ENCODE measurements at regions not wholly inside any gene's neighbourhood (a gene's known extent, or its start where the extent isn't known, plus 50 kb on each side); places are given as distances from the start of the nearest gene placed in this dataset.

GRCh38 chr11:134503596-134503995 is 91.6 kb upstream of the B3GAT1 start:
- no peaks in the 10 kb centered on the region for H3K79me2 ChIP-seq (ENCODE audit: insufficient read depth, low read length)
- ATAC-seq, result no peak
- H4K20me1 ChIP-seq (ENCODE audit: insufficient read depth, low read length), result no peaks in the 10 kb centered on the region
- no peak overlapping the region for H3K9ac ChIP-seq (ENCODE audit: insufficient read depth, low read depth, low read length)
- no peaks in the 10 kb centered on the region for H3K4me1 ChIP-seq (ENCODE audit: insufficient read depth, low read length)
- in situ Hi-C loops (cut with HindIII; ENCODE audit: extremely low pct_ligation_motif_present, low pct_unique_long_range_greater_than_20kb), result no loop called here
- H2AFZ ChIP-seq (ENCODE audit: low read length), result no peak overlapping the region
- CTCF ChIA-PET (ENCODE audit: low intra/inter-chr PET ratio, low total read pairs), result no interaction called here
- POLR2A ChIA-PET, result no interaction called here
- no peaks in the 10 kb centered on the region for H3K9me3 ChIP-seq (ENCODE audit: low read length)
- no peak for TF ChIP-seq ZBTB7A (CRISPR knock-in tag; IDR thresholded peaks at IDR 0.05)
- no peak for TF ChIP-seq TARDBP (CRISPR knock-in tag; IDR thresholded peaks at IDR 0.05)
- TF ChIP-seq ZNF678 (CRISPR knock-in tag; IDR thresholded peaks at IDR 0.05), result no peak
- TF ChIP-seq PRDM4 (CRISPR knock-in tag; IDR thresholded peaks at IDR 0.05; ENCODE audit: borderline replicate concordance), result no peak
- TF ChIP-seq HOXA5 (CRISPR knock-in tag; IDR thresholded peaks at IDR 0.05), result no peak
- TF ChIP-seq ZNF230 (CRISPR knock-in tag; IDR thresholded peaks at IDR 0.05), result no peak
- TF ChIP-seq TAF15 (IDR thresholded peaks at IDR 0.05; ENCODE audit: low read depth, low read length, poor library complexity, severe bottlenecking), result no peak
- TF ChIP-seq NFIB (CRISPR knock-in tag; IDR thresholded peaks at IDR 0.05; ENCODE audit: borderline replicate concordance), result no peak
- no peak for TF ChIP-seq ZNF251 (CRISPR knock-in tag; IDR thresholded peaks at IDR 0.05)
- TF ChIP-seq, protein P1, sequence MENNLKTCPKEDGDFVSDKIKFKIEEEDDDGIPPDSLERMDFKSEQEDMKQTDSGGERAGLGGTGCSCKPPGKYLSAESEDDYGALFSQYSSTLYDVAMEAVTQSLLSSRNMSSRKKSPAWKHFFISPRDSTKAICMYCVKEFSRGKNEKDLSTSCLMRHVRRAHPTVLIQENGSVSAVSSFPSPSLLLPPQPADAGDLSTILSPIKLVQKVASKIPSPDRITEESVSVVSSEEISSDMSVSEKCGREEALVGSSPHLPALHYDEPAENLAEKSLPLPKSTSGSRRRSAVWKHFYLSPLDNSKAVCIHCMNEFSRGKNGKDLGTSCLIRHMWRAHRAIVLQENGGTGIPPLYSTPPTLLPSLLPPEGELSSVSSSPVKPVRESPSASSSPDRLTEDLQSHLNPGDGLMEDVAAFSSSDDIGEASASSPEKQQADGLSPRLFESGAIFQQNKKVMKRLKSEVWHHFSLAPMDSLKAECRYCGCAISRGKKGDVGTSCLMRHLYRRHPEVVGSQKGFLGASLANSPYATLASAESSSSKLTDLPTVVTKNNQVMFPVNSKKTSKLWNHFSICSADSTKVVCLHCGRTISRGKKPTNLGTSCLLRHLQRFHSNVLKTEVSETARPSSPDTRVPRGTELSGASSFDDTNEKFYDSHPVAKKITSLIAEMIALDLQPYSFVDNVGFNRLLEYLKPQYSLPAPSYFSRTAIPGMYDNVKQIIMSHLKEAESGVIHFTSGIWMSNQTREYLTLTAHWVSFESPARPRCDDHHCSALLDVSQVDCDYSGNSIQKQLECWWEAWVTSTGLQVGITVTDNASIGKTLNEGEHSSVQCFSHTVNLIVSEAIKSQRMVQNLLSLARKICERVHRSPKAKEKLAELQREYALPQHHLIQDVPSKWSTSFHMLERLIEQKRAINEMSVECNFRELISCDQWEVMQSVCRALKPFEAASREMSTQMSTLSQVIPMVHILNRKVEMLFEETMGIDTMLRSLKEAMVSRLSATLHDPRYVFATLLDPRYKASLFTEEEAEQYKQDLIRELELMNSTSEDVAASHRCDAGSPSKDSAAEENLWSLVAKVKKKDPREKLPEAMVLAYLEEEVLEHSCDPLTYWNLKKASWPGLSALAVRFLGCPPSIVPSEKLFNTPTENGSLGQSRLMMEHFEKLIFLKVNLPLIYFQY (CRISPR knock-in tag; IDR thresholded peaks at IDR 0.05; ENCODE audit: borderline replicate concordance), result no peak
- TF ChIP-seq NAIF1 (CRISPR knock-in tag; IDR thresholded peaks at IDR 0.05; ENCODE audit: borderline replicate concordance), result no peak
- H3K36me3 ChIP-seq (replicated peaks in 1 of 2; ENCODE audit: control insufficient read depth in 1 of 2, insufficient read depth in 2 of 2, low read length in 2 of 2), result no peaks in the 10 kb centered on the region
- intact Hi-C loops (cut with micrococcal nuclease; ENCODE audit: unreplicated experiment), result no loop called here
- no peak overlapping the region for H3K27ac ChIP-seq (ENCODE audit: extremely low read length, insufficient read depth, low read length)
- no peak for DNase-seq (ENCODE audit: low spot score)
- H3K4me2 ChIP-seq (ENCODE audit: low read depth, low read length), result no peak overlapping the region
- WGBS (ENCODE audit: low lambda C conversion rate), result 53% methylated on average over 13 of the region's 16 CpGs
- FAIRE-seq, result no peak
- no TSS peak for BruUV-seq (replicated peaks)
- H3K4me3 ChIP-seq (replicated peaks in 1 of 3; ENCODE audit: insufficient read depth in 1 of 3, low read depth in 2 of 3, low read length in 3 of 3), result no peak overlapping the region
- H3K27me3 ChIP-seq (ENCODE audit: control insufficient read depth in 1 of 2, insufficient read depth in 2 of 2, low read length in 2 of 2), result peaks cover 0 to 13% of the 10 kb centered on the region in 2 experiments; a peak in 4 of 5 replicates
